ENCODE measurements at regions not wholly inside any gene's neighbourhood (a gene's known extent, or its start where the extent isn't known, plus 50 kb on each side); places are given as distances from the start of the nearest gene placed in this dataset.

DNA sequence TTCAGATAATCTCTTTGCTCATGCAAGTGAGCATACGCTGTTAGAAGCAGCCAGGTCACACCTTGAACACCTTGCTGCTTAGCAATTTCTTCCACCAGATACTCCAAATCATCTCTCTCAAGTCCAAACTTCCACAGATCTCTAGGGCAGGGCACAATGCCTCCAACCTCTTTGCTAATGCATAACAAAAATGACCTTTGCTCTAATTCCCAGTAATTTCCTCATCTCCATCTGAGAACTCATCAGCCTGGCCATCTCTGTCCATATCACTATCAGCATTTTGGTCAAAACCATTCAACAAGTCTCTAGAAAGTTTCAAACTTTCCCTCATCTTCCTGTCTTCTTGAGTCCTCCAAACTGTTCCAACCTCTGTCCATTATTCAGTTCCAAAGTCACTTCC is 139.3 kb upstream of the NR4A3 start:
- Histone ChIP-seq H3K4me3 (ENCODE audit: low read depth in 1 of 2, low read length in 2 of 2) (no peak overlapping the region), H3K9ac (ENCODE audit: low read depth in 1 of 2, low read length in 2 of 2) (no peak overlapping the region), H3K27ac (ENCODE audit: low read depth, low read length) (no peak overlapping the region), H3K9me3 (ENCODE audit: control insufficient read depth in 1 of 2, low read length in 2 of 2) (no peaks in the 10 kb centered on the region), H3K27me3 (ENCODE audit: control insufficient read depth in 1 of 2, insufficient read depth in 2 of 2, low read length in 2 of 2) (no peaks in the 10 kb centered on the region), H3K36me3 (ENCODE audit: control insufficient read depth in 1 of 2, insufficient read depth in 2 of 2, low read length in 2 of 2) (no peaks in the 10 kb centered on the region), H3K4me1 (ENCODE audit: control insufficient read depth in 1 of 2, insufficient read depth in 2 of 2, low read length in 2 of 2) (no peaks in the 10 kb centered on the region)

DNA sequence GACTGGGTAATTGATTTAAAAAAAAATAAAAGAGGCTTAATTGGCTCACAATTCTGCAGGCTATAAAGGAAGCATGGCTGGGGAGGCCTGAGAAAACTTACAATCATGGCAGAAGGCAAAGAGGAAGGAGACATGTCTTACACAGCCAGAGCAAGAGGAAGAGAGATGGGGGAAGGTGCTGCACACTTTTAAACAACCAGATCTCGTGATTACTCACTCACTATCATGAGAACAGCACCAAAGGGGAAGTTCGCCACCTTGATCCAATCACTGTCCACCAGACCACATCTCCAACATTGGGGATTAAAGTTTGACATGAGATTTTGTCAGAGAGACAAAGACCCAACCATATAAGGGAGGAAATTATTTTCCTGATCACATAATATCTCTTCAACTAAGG is 138.8 kb upstream of the NR4A3 start:
- Histone ChIP-seq H3K4me1 (ENCODE audit: control insufficient read depth in 1 of 2, insufficient read depth in 2 of 2, low read length in 2 of 2) (no peaks in the 10 kb centered on the region), H3K9me3 (ENCODE audit: control insufficient read depth in 1 of 2, low read length in 2 of 2) (no peaks in the 10 kb centered on the region), H3K27me3 (ENCODE audit: control insufficient read depth in 1 of 2, insufficient read depth in 2 of 2, low read length in 2 of 2) (no peaks in the 10 kb centered on the region), H3K36me3 (ENCODE audit: control insufficient read depth in 1 of 2, insufficient read depth in 2 of 2, low read length in 2 of 2) (no peaks in the 10 kb centered on the region), H3K27ac (ENCODE audit: low read depth, low read length) (no peak overlapping the region), H3K9ac (ENCODE audit: low read depth in 1 of 2, low read length in 2 of 2) (no peak overlapping the region), H3K4me3 (ENCODE audit: low read depth in 1 of 2, low read length in 2 of 2) (no peak overlapping the region)

DNA sequence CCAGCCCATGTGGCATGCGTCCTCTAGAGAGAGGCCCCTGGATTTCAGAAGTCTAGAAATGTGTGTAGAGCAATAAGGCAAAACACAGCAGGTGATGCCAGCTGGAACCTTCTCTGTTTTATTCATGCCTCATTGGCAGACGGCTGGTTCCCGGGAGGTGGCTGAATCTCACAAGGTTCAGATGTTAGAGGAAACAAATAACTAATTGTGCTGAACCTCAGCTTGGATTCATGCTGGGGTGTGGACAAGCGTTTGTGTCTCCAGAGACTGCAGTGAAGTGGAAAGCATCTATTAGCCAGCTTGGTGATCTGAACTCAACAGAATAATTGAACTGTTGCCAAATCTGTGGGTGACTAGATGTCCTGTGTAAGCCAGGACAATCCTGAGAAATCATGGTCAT is 131.1 kb upstream of the NR4A3 start:
- Histone ChIP-seq H3K9me3 (ENCODE audit: control insufficient read depth in 1 of 2, low read length in 2 of 2) (no peaks in the 10 kb centered on the region), H3K4me1 (ENCODE audit: control insufficient read depth in 1 of 2, insufficient read depth in 2 of 2, low read length in 2 of 2) (no peaks in the 10 kb centered on the region), H3K27ac (ENCODE audit: low read depth, low read length) (no peak overlapping the region), H3K9ac (ENCODE audit: low read depth in 1 of 2, low read length in 2 of 2) (no peak overlapping the region), H3K36me3 (ENCODE audit: control insufficient read depth in 1 of 2, insufficient read depth in 2 of 2, low read length in 2 of 2) (no peaks in the 10 kb centered on the region), H3K27me3 (ENCODE audit: control insufficient read depth in 1 of 2, insufficient read depth in 2 of 2, low read length in 2 of 2) (no peaks in the 10 kb centered on the region), H3K4me3 (ENCODE audit: low read depth in 1 of 2, low read length in 2 of 2) (no peak overlapping the region)

DNA sequence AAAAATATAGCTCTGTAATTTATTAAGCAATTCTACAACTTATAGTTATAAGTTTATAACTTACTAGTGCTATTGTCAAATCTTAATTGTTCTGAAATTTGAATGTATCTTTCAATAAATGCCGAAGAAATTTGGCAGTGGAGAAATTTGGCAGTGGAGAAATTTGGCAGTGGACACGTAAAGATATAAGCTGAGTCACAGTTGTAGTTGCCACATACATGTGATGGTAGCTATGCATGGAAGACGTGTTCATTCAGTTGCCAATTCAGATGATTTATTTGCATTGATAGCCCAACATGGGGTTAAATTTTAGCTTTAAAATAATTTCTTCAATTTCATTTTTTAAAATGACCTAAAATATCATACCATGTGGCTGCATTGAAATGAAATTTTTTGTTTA is 127.8 kb upstream of the NR4A3 start:
- Histone ChIP-seq H3K27ac (ENCODE audit: low read depth, low read length) (no peak overlapping the region), H3K9ac (ENCODE audit: low read depth in 1 of 2, low read length in 2 of 2) (no peak overlapping the region), H3K4me3 (ENCODE audit: low read depth in 1 of 2, low read length in 2 of 2) (no peak overlapping the region), H3K36me3 (ENCODE audit: control insufficient read depth in 1 of 2, insufficient read depth in 2 of 2, low read length in 2 of 2) (no peaks in the 10 kb centered on the region), H3K9me3 (ENCODE audit: control insufficient read depth in 1 of 2, low read length in 2 of 2) (no peaks in the 10 kb centered on the region), H3K4me1 (ENCODE audit: control insufficient read depth in 1 of 2, insufficient read depth in 2 of 2, low read length in 2 of 2) (no peaks in the 10 kb centered on the region), H3K27me3 (ENCODE audit: control insufficient read depth in 1 of 2, insufficient read depth in 2 of 2, low read length in 2 of 2) (no peaks in the 10 kb centered on the region)

DNA sequence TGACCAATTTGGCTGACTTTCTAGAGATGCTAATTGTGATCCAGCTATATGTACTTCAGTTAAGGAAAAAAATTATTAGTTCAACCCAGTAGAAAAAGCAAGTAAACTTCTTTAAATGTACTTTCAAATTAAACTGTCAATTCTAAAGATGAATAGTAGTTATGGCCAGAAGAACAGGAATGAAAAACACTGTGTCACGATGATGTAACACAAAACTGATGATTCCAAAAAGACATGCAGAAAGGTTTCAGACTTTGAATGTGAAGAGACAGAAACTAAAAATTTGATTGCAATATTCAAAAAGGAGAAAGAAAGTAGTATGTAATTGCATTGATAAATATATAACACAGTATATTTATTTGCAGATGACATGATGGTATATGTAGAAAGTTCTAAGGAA is 127.3 kb upstream of the NR4A3 start:
- Histone ChIP-seq H3K4me3 (ENCODE audit: low read depth in 1 of 2, low read length in 2 of 2) (no peak overlapping the region), H3K9me3 (ENCODE audit: control insufficient read depth in 1 of 2, low read length in 2 of 2) (no peaks in the 10 kb centered on the region), H3K27ac (ENCODE audit: low read depth, low read length) (no peak overlapping the region), H3K4me1 (ENCODE audit: control insufficient read depth in 1 of 2, insufficient read depth in 2 of 2, low read length in 2 of 2) (no peaks in the 10 kb centered on the region), H3K36me3 (ENCODE audit: control insufficient read depth in 1 of 2, insufficient read depth in 2 of 2, low read length in 2 of 2) (no peaks in the 10 kb centered on the region), H3K9ac (ENCODE audit: low read depth in 1 of 2, low read length in 2 of 2) (no peak overlapping the region), H3K27me3 (ENCODE audit: control insufficient read depth in 1 of 2, insufficient read depth in 2 of 2, low read length in 2 of 2) (no peaks in the 10 kb centered on the region)

DNA sequence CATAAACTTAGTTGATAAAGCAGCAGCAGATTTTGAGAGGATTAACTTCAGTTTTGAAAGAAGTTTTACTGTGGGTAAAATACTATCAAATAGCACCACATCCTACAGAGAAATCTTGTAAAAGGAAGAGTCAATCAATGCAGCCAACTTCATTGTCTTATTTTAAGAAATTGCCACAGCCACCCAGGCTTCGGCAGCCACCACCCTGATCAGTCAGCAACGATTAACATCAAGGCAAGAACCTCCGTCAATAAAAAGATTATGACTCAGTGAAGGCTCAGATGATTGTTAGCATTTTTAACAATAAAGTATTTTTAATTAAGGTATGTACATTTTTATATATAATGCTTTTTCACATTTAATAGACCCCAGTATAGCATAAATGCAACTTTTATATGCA is 122.3 kb upstream of the NR4A3 start:
- H3K27me3 ChIP-seq (ENCODE audit: control insufficient read depth in 1 of 2, insufficient read depth in 2 of 2, low read length in 2 of 2) = no peaks in the 10 kb centered on the region
- H3K9ac ChIP-seq (ENCODE audit: low read depth in 1 of 2, low read length in 2 of 2) = no peak overlapping the region
- H3K4me1 ChIP-seq (ENCODE audit: control insufficient read depth in 1 of 2, insufficient read depth in 2 of 2, low read length in 2 of 2) = no peaks in the 10 kb centered on the region
- no peak overlapping the region for H3K4me3 ChIP-seq (ENCODE audit: low read depth in 1 of 2, low read length in 2 of 2)
- H3K36me3 ChIP-seq (ENCODE audit: control insufficient read depth in 1 of 2, insufficient read depth in 2 of 2, low read length in 2 of 2) = no peaks in the 10 kb centered on the region
- no peak overlapping the region for H3K27ac ChIP-seq (ENCODE audit: low read depth, low read length)
- H3K9me3 ChIP-seq (ENCODE audit: control insufficient read depth in 1 of 2, low read length in 2 of 2) = no peaks in the 10 kb centered on the region

DNA sequence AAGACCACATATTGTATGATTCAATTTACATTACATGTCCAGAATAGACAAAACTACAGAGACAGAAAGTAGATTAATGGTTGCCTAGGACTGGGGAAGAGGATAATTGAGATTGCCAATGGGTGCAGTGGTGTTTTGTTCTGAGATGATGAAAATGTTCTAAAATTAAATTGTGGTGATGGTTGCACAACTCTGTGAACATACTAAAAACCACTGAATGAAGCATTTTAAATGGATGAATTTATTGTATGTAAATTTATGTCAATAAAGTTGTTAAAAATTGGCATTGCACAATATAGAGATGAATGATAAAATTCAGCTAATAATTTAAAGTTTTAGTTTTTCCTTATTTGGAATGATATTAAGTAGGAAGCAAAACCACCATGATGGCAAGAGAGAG is 109.5 kb upstream of the NR4A3 start:
- H3K27me3 ChIP-seq (ENCODE audit: control insufficient read depth in 1 of 2, insufficient read depth in 2 of 2, low read length in 2 of 2) = no peaks in the 10 kb centered on the region
- H3K9me3 ChIP-seq (ENCODE audit: control insufficient read depth in 1 of 2, low read length in 2 of 2) = no peaks in the 10 kb centered on the region
- H3K4me1 ChIP-seq (ENCODE audit: control insufficient read depth in 1 of 2, insufficient read depth in 2 of 2, low read length in 2 of 2) = no peaks in the 10 kb centered on the region
- H3K9ac ChIP-seq (ENCODE audit: low read depth in 1 of 2, low read length in 2 of 2) = no peak overlapping the region
- no peaks in the 10 kb centered on the region for H3K36me3 ChIP-seq (ENCODE audit: control insufficient read depth in 1 of 2, insufficient read depth in 2 of 2, low read length in 2 of 2)
- no peak overlapping the region for H3K4me3 ChIP-seq (ENCODE audit: low read depth in 1 of 2, low read length in 2 of 2)
- H3K27ac ChIP-seq (ENCODE audit: low read depth, low read length) = no peak overlapping the region

DNA sequence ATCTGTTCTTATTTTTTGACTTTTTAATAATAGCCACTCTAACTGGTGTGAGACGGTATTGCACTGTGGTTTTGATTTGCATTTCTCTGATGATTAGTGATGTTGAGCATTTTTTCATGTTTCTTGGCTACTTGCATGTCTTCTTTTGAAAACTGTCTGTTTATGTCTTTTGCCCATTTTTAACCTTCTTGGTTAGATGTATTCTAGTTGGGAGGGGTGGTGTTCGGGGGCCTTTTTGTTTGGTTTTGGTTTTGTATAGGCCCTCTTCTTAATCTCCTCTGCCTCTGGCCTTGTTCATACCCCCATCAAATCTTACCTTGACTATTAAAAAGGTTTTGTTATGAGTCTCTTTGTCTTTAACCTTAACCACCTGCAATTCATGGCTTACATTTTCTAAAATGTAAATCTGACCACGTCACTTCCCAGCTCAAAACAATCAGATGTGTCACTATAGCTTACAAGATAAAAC is 107.8 kb upstream of the NR4A3 start:
- H3K9ac ChIP-seq (ENCODE audit: low read depth in 1 of 2, low read length in 2 of 2) = no peak overlapping the region
- H3K27ac ChIP-seq (ENCODE audit: low read depth, low read length) = no peak overlapping the region
- no peaks in the 10 kb centered on the region for H3K36me3 ChIP-seq (ENCODE audit: control insufficient read depth in 1 of 2, insufficient read depth in 2 of 2, low read length in 2 of 2)
- H3K9me3 ChIP-seq (ENCODE audit: control insufficient read depth in 1 of 2, low read length in 2 of 2) = no peaks in the 10 kb centered on the region
- H3K4me1 ChIP-seq (ENCODE audit: control insufficient read depth in 1 of 2, insufficient read depth in 2 of 2, low read length in 2 of 2) = no peaks in the 10 kb centered on the region
- H3K27me3 ChIP-seq (ENCODE audit: control insufficient read depth in 1 of 2, insufficient read depth in 2 of 2, low read length in 2 of 2) = no peaks in the 10 kb centered on the region
- no peak overlapping the region for H3K4me3 ChIP-seq (ENCODE audit: low read depth in 1 of 2, low read length in 2 of 2)

DNA sequence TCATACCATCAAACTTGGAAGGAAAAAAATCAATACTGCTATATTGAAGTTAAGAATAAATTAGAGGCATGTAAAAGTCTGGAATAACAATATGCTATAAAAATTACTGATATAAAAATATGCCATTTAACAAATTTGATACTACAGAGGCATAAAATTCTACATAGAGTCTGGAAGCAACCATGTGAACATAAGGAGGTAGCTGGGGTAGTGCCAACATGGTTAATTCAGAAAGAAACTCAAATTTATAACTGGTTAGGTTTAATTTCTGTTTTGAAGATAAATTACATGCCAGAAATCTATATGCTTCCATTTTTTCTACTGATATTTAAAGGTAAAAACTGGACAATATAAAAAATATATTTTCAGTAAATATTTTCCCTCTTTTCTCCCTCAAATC is 103.1 kb upstream of the NR4A3 start:
- no peak overlapping the region for H3K4me3 ChIP-seq (ENCODE audit: low read depth in 1 of 2, low read length in 2 of 2)
- no peak overlapping the region for H3K27ac ChIP-seq (ENCODE audit: low read depth, low read length)
- H3K36me3 ChIP-seq (ENCODE audit: control insufficient read depth in 1 of 2, insufficient read depth in 2 of 2, low read length in 2 of 2) = no peaks in the 10 kb centered on the region
- no peaks in the 10 kb centered on the region for H3K27me3 ChIP-seq (ENCODE audit: control insufficient read depth in 1 of 2, insufficient read depth in 2 of 2, low read length in 2 of 2)
- H3K9me3 ChIP-seq (ENCODE audit: control insufficient read depth in 1 of 2, low read length in 2 of 2) = no peaks in the 10 kb centered on the region
- no peak overlapping the region for H3K9ac ChIP-seq (ENCODE audit: low read depth in 1 of 2, low read length in 2 of 2)
- H3K4me1 ChIP-seq (ENCODE audit: control insufficient read depth in 1 of 2, insufficient read depth in 2 of 2, low read length in 2 of 2) = peaks cover 0 to 3% of the 10 kb centered on the region in 2 donors

DNA sequence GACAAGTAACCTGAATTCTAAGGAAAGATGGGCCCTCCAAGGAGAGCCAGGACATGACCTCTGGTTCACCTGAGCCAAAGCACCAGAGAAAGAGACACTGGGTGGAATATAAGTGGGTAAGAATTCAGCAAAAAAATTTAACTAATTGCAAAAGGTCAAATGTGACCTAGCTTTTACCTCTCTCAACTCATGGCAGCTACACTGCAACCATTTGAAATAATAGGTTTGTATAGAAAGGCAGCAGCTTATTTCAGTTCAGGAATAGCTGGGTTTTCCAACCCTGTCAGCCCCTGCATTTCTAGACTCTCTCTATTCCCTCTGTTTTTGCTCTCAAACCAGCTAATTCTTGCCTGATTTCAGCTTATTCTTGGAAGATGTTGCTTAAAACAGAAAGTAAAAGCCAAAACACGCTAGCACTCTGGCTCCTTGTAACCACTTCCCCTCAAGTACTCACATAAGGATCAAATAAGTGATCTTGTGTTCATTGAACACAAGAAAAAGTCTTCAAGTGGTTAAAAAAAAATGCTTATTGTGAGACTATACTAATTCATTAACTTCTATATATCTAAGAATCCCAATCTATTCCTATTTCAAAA is 101.1 kb upstream of the NR4A3 start:
- Histone ChIP-seq H3K4me1 (ENCODE audit: control insufficient read depth in 1 of 2, insufficient read depth in 2 of 2, low read length in 2 of 2) (peaks cover 0 to 3% of the 10 kb centered on the region in 2 donors), H3K9ac (ENCODE audit: low read depth in 1 of 2, low read length in 2 of 2) (no peak overlapping the region), H3K27me3 (ENCODE audit: control insufficient read depth in 1 of 2, insufficient read depth in 2 of 2, low read length in 2 of 2) (no peaks in the 10 kb centered on the region), H3K9me3 (ENCODE audit: control insufficient read depth in 1 of 2, low read length in 2 of 2) (no peaks in the 10 kb centered on the region), H3K36me3 (ENCODE audit: control insufficient read depth in 1 of 2, insufficient read depth in 2 of 2, low read length in 2 of 2) (no peaks in the 10 kb centered on the region), H3K27ac (ENCODE audit: low read depth, low read length) (no peak overlapping the region), H3K4me3 (ENCODE audit: low read depth in 1 of 2, low read length in 2 of 2) (peak overlapping the region; percentile 24 to 38)

DNA sequence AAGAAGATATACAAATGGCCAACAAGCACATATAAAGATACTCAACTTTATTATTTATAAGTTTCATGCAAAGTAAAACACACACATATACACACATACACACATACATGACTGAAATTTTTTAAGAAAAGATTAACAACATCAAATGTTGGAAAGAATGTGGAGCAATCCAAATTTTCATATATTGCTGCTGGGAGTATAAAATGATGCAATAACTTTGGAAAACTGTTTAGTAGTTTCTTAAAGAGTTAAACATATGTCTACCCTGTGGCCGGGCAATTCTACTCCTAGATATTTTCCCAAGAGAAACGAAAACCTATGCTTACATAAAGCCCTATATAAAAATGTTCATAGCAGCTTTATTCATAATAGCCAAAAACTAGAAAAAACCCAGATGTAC is 99.8 kb upstream of the NR4A3 start:
- H3K27me3 ChIP-seq (ENCODE audit: control insufficient read depth in 1 of 2, insufficient read depth in 2 of 2, low read length in 2 of 2) = no peaks in the 10 kb centered on the region
- no peak overlapping the region for H3K4me3 ChIP-seq (ENCODE audit: low read depth in 1 of 2, low read length in 2 of 2)
- no peak overlapping the region for H3K27ac ChIP-seq (ENCODE audit: low read depth, low read length)
- no peak overlapping the region for H3K9ac ChIP-seq (ENCODE audit: low read depth in 1 of 2, low read length in 2 of 2)
- H3K36me3 ChIP-seq (ENCODE audit: control insufficient read depth in 1 of 2, insufficient read depth in 2 of 2, low read length in 2 of 2) = no peaks in the 10 kb centered on the region
- peaks cover 0 to 3% of the 10 kb centered on the region in 2 donors for H3K4me1 ChIP-seq (ENCODE audit: control insufficient read depth in 1 of 2, insufficient read depth in 2 of 2, low read length in 2 of 2)
- H3K9me3 ChIP-seq (ENCODE audit: control insufficient read depth in 1 of 2, low read length in 2 of 2) = no peaks in the 10 kb centered on the region

Data from duodenal mucosa (tissue), 2 donors.